ENCODE measurements at regions not wholly inside any gene's neighbourhood (a gene's known extent, or its start where the extent isn't known, plus 50 kb on each side); places are given as distances from the start of the nearest gene placed in this dataset.

DNA sequence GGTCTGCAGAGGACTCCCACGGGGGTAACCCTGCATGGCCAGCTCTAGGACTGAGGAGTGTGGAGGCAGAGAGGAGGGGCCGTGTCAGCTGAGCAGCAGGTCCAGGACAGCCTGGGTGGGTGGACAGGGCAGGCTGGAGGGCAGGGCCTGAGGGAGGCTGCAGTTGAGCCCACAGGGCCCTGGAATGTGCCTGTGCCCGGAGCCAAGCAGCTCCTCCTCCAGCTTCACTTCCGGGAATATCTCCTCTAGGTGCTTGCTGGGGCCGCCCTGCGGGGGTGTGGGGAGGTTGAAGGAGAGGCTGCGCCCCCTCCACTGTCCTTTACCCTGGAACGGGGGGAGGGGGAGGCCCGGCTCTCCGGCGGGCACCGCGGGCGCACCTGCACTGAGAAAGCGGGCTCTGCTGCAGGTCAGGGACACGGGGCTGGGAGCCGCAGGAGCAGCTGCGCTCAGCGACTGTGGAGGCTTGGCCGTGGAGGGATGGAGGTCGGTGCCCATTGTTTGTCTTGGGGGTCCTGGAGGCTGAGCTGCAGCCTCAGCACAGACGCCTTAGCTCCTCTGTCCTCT, 1293.2 kb downstream of the BRD1 start:
- no peak overlapping the region for H3K27ac ChIP-seq (ENCODE audit: low read length)
- in situ Hi-C loops (cut with HindIII; ENCODE audit: low pct_unique_long_range_greater_than_20kb, low sequenced_read_pairs) = no loop called here
- H3K4me3 ChIP-seq (ENCODE audit: low read depth in 2 of 2, low read length in 2 of 2) = no peak overlapping the region
- no TSS peak for BruUV-seq (replicated peaks)
- no peaks in the 10 kb centered on the region for H3K27me3 ChIP-seq (ENCODE audit: control insufficient read depth, insufficient read depth, low read length)
- H3K4me1 ChIP-seq (ENCODE audit: control insufficient read depth, insufficient read depth, low read length) = no peaks in the 10 kb centered on the region
- no peak for ATAC-seq
- CTCF ChIA-PET = interaction anchor here (0.6 kb wide), 1 partner anchor 1334 kb away, joined by 3 read pairs; no protein-coding TSS in a partner anchor
- no peak for DNase-seq (ENCODE audit: low read depth, low spot score)
- intact Hi-C loops (cut with micrococcal nuclease; ENCODE audit: unreplicated experiment) = no loop called here
- no peaks in the 10 kb centered on the region for H3K36me3 ChIP-seq (ENCODE audit: control insufficient read depth, insufficient read depth, low read length)
- TF ChIP-seq SIN3A (IDR thresholded peaks at IDR 0.05; ENCODE audit: borderline replicate concordance, insufficient read depth, low read depth, low read length) = no peak
- TF ChIP-seq, protein P1, sequence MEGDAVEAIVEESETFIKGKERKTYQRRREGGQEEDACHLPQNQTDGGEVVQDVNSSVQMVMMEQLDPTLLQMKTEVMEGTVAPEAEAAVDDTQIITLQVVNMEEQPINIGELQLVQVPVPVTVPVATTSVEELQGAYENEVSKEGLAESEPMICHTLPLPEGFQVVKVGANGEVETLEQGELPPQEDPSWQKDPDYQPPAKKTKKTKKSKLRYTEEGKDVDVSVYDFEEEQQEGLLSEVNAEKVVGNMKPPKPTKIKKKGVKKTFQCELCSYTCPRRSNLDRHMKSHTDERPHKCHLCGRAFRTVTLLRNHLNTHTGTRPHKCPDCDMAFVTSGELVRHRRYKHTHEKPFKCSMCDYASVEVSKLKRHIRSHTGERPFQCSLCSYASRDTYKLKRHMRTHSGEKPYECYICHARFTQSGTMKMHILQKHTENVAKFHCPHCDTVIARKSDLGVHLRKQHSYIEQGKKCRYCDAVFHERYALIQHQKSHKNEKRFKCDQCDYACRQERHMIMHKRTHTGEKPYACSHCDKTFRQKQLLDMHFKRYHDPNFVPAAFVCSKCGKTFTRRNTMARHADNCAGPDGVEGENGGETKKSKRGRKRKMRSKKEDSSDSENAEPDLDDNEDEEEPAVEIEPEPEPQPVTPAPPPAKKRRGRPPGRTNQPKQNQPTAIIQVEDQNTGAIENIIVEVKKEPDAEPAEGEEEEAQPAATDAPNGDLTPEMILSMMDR (IDR thresholded peaks at IDR 0.05) = no peak
- no peak for TF ChIP-seq TCF7L2 (IDR thresholded peaks at IDR 0.05; ENCODE audit: low read depth, low read length)
- TF ChIP-seq, protein P2, sequence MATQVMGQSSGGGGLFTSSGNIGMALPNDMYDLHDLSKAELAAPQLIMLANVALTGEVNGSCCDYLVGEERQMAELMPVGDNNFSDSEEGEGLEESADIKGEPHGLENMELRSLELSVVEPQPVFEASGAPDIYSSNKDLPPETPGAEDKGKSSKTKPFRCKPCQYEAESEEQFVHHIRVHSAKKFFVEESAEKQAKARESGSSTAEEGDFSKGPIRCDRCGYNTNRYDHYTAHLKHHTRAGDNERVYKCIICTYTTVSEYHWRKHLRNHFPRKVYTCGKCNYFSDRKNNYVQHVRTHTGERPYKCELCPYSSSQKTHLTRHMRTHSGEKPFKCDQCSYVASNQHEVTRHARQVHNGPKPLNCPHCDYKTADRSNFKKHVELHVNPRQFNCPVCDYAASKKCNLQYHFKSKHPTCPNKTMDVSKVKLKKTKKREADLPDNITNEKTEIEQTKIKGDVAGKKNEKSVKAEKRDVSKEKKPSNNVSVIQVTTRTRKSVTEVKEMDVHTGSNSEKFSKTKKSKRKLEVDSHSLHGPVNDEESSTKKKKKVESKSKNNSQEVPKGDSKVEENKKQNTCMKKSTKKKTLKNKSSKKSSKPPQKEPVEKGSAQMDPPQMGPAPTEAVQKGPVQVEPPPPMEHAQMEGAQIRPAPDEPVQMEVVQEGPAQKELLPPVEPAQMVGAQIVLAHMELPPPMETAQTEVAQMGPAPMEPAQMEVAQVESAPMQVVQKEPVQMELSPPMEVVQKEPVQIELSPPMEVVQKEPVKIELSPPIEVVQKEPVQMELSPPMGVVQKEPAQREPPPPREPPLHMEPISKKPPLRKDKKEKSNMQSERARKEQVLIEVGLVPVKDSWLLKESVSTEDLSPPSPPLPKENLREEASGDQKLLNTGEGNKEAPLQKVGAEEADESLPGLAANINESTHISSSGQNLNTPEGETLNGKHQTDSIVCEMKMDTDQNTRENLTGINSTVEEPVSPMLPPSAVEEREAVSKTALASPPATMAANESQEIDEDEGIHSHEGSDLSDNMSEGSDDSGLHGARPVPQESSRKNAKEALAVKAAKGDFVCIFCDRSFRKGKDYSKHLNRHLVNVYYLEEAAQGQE (IDR thresholded peaks at IDR 0.05; ENCODE audit: insufficient read depth in 1 of 2, low read depth in 2 of 2, low read length in 1 of 2) = no peak
- TF ChIP-seq POLR2AphosphoS5 (IDR thresholded peaks at IDR 0.05; ENCODE audit: low read depth, low read length) = no peak
- H3K9me3 ChIP-seq (ENCODE audit: control insufficient read depth, insufficient read depth, low read depth, low read length) = no peaks in the 10 kb centered on the region
- POLR2A ChIA-PET = no interaction called here

DNA sequence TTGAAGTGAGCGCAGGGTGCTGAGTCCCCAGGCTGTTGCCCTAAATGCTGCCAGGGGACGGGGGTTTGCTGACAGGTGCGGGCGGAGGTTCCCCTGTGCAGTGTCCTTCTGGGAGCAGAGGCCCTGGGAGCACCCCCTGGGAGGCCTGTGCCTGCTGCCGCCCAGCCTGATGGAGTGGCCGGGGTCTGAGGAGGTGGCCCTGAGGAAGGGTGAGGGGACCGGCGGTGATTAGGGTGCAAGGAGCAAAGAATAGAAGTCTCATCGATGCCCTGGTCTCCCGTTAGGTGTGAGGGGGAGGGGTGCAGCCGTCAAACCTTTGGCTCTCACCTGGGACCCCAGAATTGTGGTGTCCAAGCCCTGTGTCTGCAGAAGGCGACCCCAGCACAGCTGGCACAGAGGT, 1294.7 kb downstream of the BRD1 start:
- ChIA-PET POLR2A (no interaction called here), CTCF (no interaction called here)
- Histone ChIP-seq H3K36me3 (ENCODE audit: control insufficient read depth, insufficient read depth, low read length) (no peaks in the 10 kb centered on the region), H3K9me3 (ENCODE audit: control insufficient read depth, insufficient read depth, low read depth, low read length) (no peaks in the 10 kb centered on the region), H3K4me3 (ENCODE audit: low read depth in 2 of 2, low read length in 2 of 2) (no peak overlapping the region), H3K27ac (ENCODE audit: low read length) (no peak overlapping the region), H3K4me1 (ENCODE audit: control insufficient read depth, insufficient read depth, low read length) (no peaks in the 10 kb centered on the region), H3K27me3 (ENCODE audit: control insufficient read depth, insufficient read depth, low read length) (no peaks in the 10 kb centered on the region)
- in situ Hi-C loops (cut with HindIII; ENCODE audit: low pct_unique_long_range_greater_than_20kb, low sequenced_read_pairs) = no loop called here
- intact Hi-C loops (cut with micrococcal nuclease; ENCODE audit: unreplicated experiment) = no loop called here
- TF ChIP-seq, protein P1 (IDR thresholded peaks at IDR 0.05) = no peak
- TF ChIP-seq SIN3A (IDR thresholded peaks at IDR 0.05; ENCODE audit: borderline replicate concordance, insufficient read depth, low read depth, low read length) = no peak
- TF ChIP-seq TCF7L2 (IDR thresholded peaks at IDR 0.05; ENCODE audit: low read depth, low read length) = no peak
- TF ChIP-seq POLR2AphosphoS5 (IDR thresholded peaks at IDR 0.05; ENCODE audit: low read depth, low read length) = no peak
- TF ChIP-seq, protein P2 (IDR thresholded peaks at IDR 0.05; ENCODE audit: insufficient read depth in 1 of 2, low read depth in 2 of 2, low read length in 1 of 2) = no peak
- no peak for ATAC-seq
- no TSS peak for BruUV-seq (replicated peaks)
- no peak for DNase-seq (ENCODE audit: low read depth, low spot score)

Measured in Panc1 (cell line).